Colonic mucosa (tissue), 4 donors: ENCODE measurements at regions not wholly inside any gene's neighbourhood (a gene's known extent, or its start where the extent isn't known, plus 50 kb on each side); places are given as distances from the start of the nearest gene placed in this dataset.

ENCODE experiments used
- DNase-seq: peaks from one replicate; pipeline ENCODE4 v3.0.0-alpha.2; 2020
- H3K27ac ChIP-seq: fragments of 200-600 bp; one replicate; pipeline ENCODE4 v1.8.0; 2021
- H3K27me3 ChIP-seq: fragments of 200-600 bp; one replicate; pipeline ENCODE4 v1.8.0; 2021
- H3K36me3 ChIP-seq: fragments of 200-600 bp; one replicate; pipeline ENCODE4 v1.8.0; 2021
- H3K4me1 ChIP-seq: fragments of 200-600 bp; one replicate; pipeline ENCODE4 v1.8.0; 2021; ENCODE audit warnings: mild to moderate bottlenecking
- H3K4me3 ChIP-seq: fragments of 200-600 bp; one replicate; pipeline ENCODE4 v1.8.0; 2021
- H3K9ac ChIP-seq, 2 donors: one replicate each; pipeline ENCODE4 v1.7.0; 2013; ENCODE audit warnings: control low read depth in 2 of 2, low read depth in 2 of 2, low read length in 2 of 2
- H3K9me3 ChIP-seq: fragments of 200-600 bp; one replicate; pipeline ENCODE4 v1.8.0; 2021
- intact Hi-C: fragments of 100-400 bp; cut with DNase I; formaldehyde crosslinking; loops from one replicate; pipeline ENCODE4 v1.14.1; 2022
- TF ChIP-seq, protein P1 (sequence below): fragments of 200-600 bp; IDR thresholded peaks from one replicate; pipeline ENCODE4 v1.8.0; 2022; ENCODE audit warnings: antibody characterized with exemption, mild to moderate bottlenecking
- donor health status: healthy.
- donor health status: DM: no; HTN: no; CAD: no.
- donor health status: DM: no; HTN: no; CAD: no.

DNA sequence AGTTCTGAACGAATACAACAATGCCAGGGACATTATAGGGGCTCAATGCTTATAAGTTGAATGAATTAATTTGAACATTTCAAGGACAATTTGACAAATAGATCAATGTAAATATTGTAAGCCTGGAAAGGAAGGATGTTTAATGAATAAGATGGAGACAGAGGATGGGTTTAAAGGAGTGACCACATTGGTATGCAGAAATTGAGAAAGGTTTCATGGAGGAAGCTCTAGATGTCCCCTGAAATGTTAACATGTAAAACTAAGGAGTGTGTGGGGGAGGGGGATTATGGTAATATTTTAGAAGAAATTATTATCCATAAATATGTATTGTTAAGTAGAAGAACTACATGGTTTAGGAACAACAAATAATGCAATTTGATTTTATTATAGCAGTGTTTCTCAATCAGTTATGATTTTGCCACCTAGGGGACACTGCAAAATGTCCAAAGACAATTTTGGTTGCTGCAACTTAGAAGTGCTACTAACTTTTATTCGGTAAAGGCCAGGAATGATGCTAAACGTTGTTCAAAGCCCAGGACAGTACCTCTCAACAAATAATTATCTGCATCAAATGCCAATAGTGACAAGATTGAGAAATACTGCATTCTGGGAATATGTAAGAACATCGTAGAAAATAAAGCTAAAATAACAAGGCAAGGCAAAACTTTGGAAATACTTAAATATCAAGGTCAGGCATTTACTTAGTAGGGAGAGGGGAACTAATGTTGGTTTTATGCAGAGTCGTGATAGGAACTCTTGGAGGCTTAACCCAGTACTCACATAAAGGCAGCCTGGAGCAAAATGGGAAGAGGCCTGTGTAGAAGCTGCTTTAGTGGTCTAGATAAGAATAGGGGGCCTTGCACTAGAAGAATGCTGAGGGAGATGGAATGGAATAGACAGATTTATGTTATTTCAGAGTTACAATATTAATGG, 686.9 kb upstream of the CITED2 start:
- no peaks in the 10 kb centered on the region for H3K36me3 ChIP-seq
- no peaks in the 10 kb centered on the region for H3K27me3 ChIP-seq
- no peak overlapping the region for H3K9ac ChIP-seq
- intact Hi-C loops = no loop called here
- no peak overlapping the region for H3K27ac ChIP-seq
- TF ChIP-seq, protein P1, sequence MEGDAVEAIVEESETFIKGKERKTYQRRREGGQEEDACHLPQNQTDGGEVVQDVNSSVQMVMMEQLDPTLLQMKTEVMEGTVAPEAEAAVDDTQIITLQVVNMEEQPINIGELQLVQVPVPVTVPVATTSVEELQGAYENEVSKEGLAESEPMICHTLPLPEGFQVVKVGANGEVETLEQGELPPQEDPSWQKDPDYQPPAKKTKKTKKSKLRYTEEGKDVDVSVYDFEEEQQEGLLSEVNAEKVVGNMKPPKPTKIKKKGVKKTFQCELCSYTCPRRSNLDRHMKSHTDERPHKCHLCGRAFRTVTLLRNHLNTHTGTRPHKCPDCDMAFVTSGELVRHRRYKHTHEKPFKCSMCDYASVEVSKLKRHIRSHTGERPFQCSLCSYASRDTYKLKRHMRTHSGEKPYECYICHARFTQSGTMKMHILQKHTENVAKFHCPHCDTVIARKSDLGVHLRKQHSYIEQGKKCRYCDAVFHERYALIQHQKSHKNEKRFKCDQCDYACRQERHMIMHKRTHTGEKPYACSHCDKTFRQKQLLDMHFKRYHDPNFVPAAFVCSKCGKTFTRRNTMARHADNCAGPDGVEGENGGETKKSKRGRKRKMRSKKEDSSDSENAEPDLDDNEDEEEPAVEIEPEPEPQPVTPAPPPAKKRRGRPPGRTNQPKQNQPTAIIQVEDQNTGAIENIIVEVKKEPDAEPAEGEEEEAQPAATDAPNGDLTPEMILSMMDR = no peak
- no peak overlapping the region for H3K4me3 ChIP-seq
- H3K9me3 ChIP-seq = no peaks in the 10 kb centered on the region
- no peak for DNase-seq
- no peaks in the 10 kb centered on the region for H3K4me1 ChIP-seq

DNA sequence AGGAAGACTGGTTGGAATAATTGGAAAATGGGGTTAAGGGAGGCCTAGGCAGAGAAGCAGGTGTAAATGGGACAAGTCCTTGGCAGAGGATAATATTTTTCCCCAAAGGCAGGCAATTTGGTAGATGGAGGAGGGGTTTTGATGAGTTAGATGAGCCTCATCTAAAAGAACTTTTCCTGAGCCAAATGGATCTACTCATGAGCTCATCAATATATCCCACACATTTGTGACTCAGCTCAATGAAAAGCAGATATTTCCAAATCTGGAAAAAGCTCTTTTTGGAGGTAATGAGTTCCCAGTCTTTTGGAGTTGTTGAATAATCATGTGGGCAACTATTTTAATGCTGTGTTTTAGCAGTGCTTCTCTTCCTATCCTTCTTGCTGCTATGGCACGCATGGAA, 685.5 kb upstream of the CITED2 start:
- TF ChIP-seq, protein P1 = no peak
- no peaks in the 10 kb centered on the region for H3K9me3 ChIP-seq
- no peak overlapping the region for H3K27ac ChIP-seq
- H3K36me3 ChIP-seq = no peaks in the 10 kb centered on the region
- H3K9ac ChIP-seq = no peak overlapping the region
- DNase-seq = no peak
- H3K27me3 ChIP-seq = no peaks in the 10 kb centered on the region
- H3K4me3 ChIP-seq = no peak overlapping the region
- H3K4me1 ChIP-seq = no peaks in the 10 kb centered on the region
- intact Hi-C loops = no loop called here

DNA sequence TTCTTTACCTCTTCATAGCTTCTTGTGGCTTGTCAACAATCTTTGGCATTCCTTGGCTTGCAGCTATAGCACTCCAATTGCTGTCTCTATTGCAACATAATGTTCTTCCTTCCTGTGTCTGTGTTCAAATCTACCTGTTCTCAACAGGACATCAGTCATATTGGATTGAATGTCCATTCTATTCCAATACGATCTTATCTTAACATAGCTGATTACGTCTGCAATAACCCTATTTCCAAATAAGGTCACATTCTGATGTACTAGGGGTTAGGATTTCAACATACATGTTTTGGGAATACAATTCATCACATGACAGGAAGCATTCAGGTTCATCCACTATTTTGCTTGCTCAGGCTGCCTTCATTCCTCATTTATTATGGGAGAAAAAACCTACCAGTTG, 684.4 kb upstream of the CITED2 start:
- no peaks in the 10 kb centered on the region for H3K4me1 ChIP-seq
- H3K27me3 ChIP-seq = no peaks in the 10 kb centered on the region
- intact Hi-C loops = no loop called here
- no peaks in the 10 kb centered on the region for H3K9me3 ChIP-seq
- no peaks in the 10 kb centered on the region for H3K36me3 ChIP-seq
- no peak overlapping the region for H3K9ac ChIP-seq
- H3K27ac ChIP-seq = no peak overlapping the region
- H3K4me3 ChIP-seq = no peak overlapping the region
- TF ChIP-seq, protein P1 = no peak
- no peak for DNase-seq

DNA sequence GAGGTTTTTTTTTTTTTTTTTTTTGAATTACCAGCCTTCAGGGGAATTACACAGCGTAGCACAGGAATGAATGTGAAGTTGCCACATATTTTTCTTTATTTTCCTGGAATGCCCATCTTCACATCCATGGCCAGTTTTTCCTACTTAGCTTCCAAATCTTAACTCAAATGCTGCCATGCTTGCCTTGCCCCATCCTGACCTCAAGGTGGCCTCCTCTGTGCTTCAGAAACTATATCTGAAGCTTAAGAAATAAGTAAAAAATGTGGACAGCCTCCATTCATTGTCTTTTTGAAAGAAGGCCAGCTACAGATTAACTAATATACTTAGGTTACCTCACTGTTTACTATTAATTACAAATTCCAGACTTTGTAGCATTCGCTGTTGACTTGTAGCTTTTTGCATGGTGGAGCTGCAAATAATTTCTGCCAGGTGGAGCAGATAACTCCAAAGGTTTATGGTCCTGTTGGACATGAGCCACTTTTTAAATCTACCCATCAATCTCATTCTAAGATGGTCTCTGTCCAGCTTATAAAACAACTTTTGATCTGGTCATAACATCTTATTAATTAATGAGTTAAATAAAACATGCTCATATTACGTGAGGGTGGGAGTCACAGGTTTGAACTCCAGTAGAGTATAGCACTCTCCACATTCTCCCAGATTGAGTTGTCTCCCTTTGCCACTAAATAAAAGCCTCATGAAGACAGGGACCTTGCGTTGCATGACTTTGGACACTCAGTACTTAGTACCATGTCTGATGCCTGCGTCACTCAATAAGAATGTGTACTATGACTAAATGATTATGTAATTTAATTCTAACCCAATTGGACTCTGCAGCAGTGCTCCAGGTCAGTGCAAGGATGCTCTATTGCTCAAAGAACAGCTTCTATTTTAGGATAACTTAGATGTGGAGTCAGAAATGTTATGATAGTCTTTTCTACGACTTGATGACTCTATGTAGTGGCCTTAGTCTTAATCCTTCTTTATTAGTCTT, 678.6 kb upstream of the CITED2 start:
- no peak overlapping the region for H3K27ac ChIP-seq
- H3K9ac ChIP-seq = no peak overlapping the region
- DNase-seq = no peak
- intact Hi-C loops = no loop called here
- no peak overlapping the region for H3K4me3 ChIP-seq
- TF ChIP-seq, protein P1 = peak; percentile 32
- H3K4me1 ChIP-seq = no peaks in the 10 kb centered on the region
- H3K27me3 ChIP-seq = no peaks in the 10 kb centered on the region
- no peaks in the 10 kb centered on the region for H3K9me3 ChIP-seq
- H3K36me3 ChIP-seq = no peaks in the 10 kb centered on the region
